ENCODE measurements at regions not wholly inside any gene's neighbourhood (a gene's known extent, or its start where the extent isn't known, plus 50 kb on each side); places are given as distances from the start of the nearest gene placed in this dataset.

- TF ChIP-seq TCF4 (CRISPR knock-in tag; IDR thresholded peaks at IDR 0.05; ENCODE audit: borderline replicate concordance) (0 out of 2 replicates have a peak, but pooled peaks have one; percentile 7), SNAI2 (CRISPR knock-in tag; IDR thresholded peaks at IDR 0.05) (no peak)
- ATAC-seq = no peak
Measured at GRCh38 chr3:1963896-1964295, 134.8 kb upstream of the CNTN4 start.

DNA sequence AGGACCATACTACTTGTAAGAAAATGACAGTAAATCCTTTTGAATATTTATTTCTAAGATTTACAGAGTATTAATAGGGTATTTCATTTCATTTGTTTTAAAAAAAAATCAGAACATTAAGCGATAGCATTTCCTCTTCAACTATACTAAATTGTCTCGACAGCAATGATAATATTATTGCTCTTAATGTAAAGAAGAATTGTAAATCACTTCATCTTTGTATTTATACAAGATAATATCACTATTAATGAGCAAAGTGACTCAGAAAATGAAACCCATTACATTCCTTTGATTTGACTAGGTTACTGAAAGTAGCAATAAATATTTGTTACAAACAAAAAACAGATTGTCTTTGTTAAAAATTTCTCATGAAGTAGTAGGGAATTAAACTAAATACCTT, 131.1 kb upstream of the CNTN4 start:
- TF ChIP-seq TOX (CRISPR knock-in tag; IDR thresholded peaks at IDR 0.05; ENCODE audit: borderline replicate concordance) = no peak
- TF ChIP-seq, protein P1, sequence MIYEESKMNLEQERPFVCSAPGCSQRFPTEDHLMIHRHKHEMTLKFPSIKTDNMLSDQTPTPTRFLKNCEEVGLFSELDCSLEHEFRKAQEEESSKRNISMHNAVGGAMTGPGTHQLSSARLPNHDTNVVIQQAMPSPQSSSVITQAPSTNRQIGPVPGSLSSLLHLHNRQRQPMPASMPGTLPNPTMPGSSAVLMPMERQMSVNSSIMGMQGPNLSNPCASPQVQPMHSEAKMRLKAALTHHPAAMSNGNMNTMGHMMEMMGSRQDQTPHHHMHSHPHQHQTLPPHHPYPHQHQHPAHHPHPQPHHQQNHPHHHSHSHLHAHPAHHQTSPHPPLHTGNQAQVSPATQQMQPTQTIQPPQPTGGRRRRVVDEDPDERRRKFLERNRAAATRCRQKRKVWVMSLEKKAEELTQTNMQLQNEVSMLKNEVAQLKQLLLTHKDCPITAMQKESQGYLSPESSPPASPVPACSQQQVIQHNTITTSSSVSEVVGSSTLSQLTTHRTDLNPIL (CRISPR knock-in tag; IDR thresholded peaks at IDR 0.05; ENCODE audit: low read depth) = 0 out of 2 replicates have a peak, but pooled peaks have one; percentile 25
- peak; percentile 94 for TF ChIP-seq ISL1 (CRISPR knock-in tag; IDR thresholded peaks at IDR 0.05)
- no peak for TF ChIP-seq ARNTL (CRISPR knock-in tag; IDR thresholded peaks at IDR 0.05; ENCODE audit: borderline replicate concordance, low read depth)
- no peak for TF ChIP-seq BACH2 (CRISPR knock-in tag; IDR thresholded peaks at IDR 0.05; ENCODE audit: borderline replicate concordance)
- TF ChIP-seq ESRRG (CRISPR knock-in tag; IDR thresholded peaks at IDR 0.05) = 0 out of 2 replicates have a peak, but pooled peaks have one; percentile 16
- 0 out of 2 replicates have a peak, but pooled peaks have one; percentile 34 for TF ChIP-seq CSRNP3 (CRISPR knock-in tag; IDR thresholded peaks at IDR 0.05)
- TF ChIP-seq ZFP30 (CRISPR knock-in tag; IDR thresholded peaks at IDR 0.05) = no peak
- no peak for ATAC-seq

- TF ChIP-seq PPARA (CRISPR knock-in tag; IDR thresholded peaks at IDR 0.05; ENCODE audit: borderline replicate concordance) = no peak
- no peak for TF ChIP-seq ZNF565 (CRISPR knock-in tag; conservative IDR thresholded peaks at IDR 0.05; ENCODE audit: low read depth)
- no peak for TF ChIP-seq ISL1 (CRISPR knock-in tag; IDR thresholded peaks at IDR 0.05)
- no peak for TF ChIP-seq ZFP30 (CRISPR knock-in tag; IDR thresholded peaks at IDR 0.05)
- no peak for TF ChIP-seq OSR1 (CRISPR knock-in tag; IDR thresholded peaks at IDR 0.05)
- TF ChIP-seq ZFP3 (CRISPR knock-in tag; IDR thresholded peaks at IDR 0.05) = no peak
- no peak for TF ChIP-seq ZC3H10 (CRISPR knock-in tag; IDR thresholded peaks at IDR 0.05)
- no peak for TF ChIP-seq TCF4 (CRISPR knock-in tag; IDR thresholded peaks at IDR 0.05; ENCODE audit: borderline replicate concordance)
- no peak for TF ChIP-seq SNAI2 (CRISPR knock-in tag; IDR thresholded peaks at IDR 0.05)
- TF ChIP-seq, protein P1 (CRISPR knock-in tag; IDR thresholded peaks at IDR 0.05; ENCODE audit: low read depth) = no peak
- no peak for TF ChIP-seq CSRNP3 (CRISPR knock-in tag; IDR thresholded peaks at IDR 0.05)
- ATAC-seq = no peak
Measured at GRCh38 chr3:1969281-1969680, 129.4 kb upstream of the CNTN4 start.

DNA sequence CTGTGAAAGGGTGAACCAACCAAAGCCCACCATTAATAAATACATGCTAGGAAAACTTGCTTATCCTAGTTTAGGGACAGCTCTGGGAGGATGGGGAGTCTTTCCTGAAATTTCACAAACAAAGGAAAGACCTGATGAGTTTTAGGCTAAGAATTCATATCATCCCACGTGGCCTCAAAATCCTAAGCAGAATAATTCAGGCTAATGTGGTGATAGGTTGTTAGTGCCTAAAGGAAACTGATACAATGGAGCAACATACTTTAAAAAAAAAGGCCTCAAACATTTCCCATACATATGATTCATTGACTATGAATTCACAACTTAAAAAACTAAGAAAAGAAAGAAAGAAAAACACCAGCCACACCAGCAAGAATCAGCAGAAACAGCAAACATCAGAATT, 126.9 kb upstream of the CNTN4 start:
- no peak for TF ChIP-seq ESRRG (CRISPR knock-in tag; IDR thresholded peaks at IDR 0.05)
- TF ChIP-seq ZNF8 (CRISPR knock-in tag; IDR thresholded peaks at IDR 0.05) = no peak
- TF ChIP-seq ZFP3 (CRISPR knock-in tag; IDR thresholded peaks at IDR 0.05) = no peak
- no peak for TF ChIP-seq POU6F1 (CRISPR knock-in tag; IDR thresholded peaks at IDR 0.05; ENCODE audit: borderline replicate concordance, low read depth)
- TF ChIP-seq ISL1 (CRISPR knock-in tag; IDR thresholded peaks at IDR 0.05) = no peak
- TF ChIP-seq BACH2 (CRISPR knock-in tag; IDR thresholded peaks at IDR 0.05; ENCODE audit: borderline replicate concordance) = no peak
- TF ChIP-seq TCF4 (CRISPR knock-in tag; IDR thresholded peaks at IDR 0.05; ENCODE audit: borderline replicate concordance) = no peak
- TF ChIP-seq ARNTL (CRISPR knock-in tag; IDR thresholded peaks at IDR 0.05; ENCODE audit: borderline replicate concordance, low read depth) = no peak
- no peak for TF ChIP-seq ZNF565 (CRISPR knock-in tag; conservative IDR thresholded peaks at IDR 0.05; ENCODE audit: low read depth)
- no peak for TF ChIP-seq ZC3H10 (CRISPR knock-in tag; IDR thresholded peaks at IDR 0.05)
- TF ChIP-seq TOX (CRISPR knock-in tag; IDR thresholded peaks at IDR 0.05; ENCODE audit: borderline replicate concordance) = no peak
- no peak for ATAC-seq

All from SK-N-SH treated with all-trans-retinoic acid at 6 μM for 48 hours (cell line).